ENCODE measurements at regions not wholly inside any gene's neighbourhood (a gene's known extent, or its start where the extent isn't known, plus 50 kb on each side); places are given as distances from the start of the nearest gene placed in this dataset.
"Not testable (repeated sequence)": the region's sequence is repeated elsewhere in the genome, so short reads cannot be mapped to it uniquely, and the experiment has no call there.

- no peak for DNase-seq
Measured at GRCh38 chr2:217008794-217009193, 148.9 kb upstream of the TNP1 start.

GRCh38 chr2:217006217-217006616 lies 146.4 kb upstream of the TNP1 start:
- DNase-seq = no peak

- no peak for DNase-seq
Measured at GRCh38 chr2:217004656-217005055, 144.8 kb upstream of the TNP1 start.

GRCh38 chr2:217001740-217002139 lies 141.9 kb upstream of the TNP1 start:
- DNase-seq = no peak

GRCh38 chr2:217000406-217000805 lies 140.5 kb upstream of the TNP1 start:
- DNase-seq = no peak

GRCh38 chr2:216996279-216996845 lies 136.5 kb upstream of the TNP1 start:
- no peak for DNase-seq

GRCh38 chr2:216994353-216994854 lies 134.5 kb upstream of the TNP1 start:
- DNase-seq = no peak

GRCh38 chr2:216992056-216992675 lies 132.3 kb upstream of the TNP1 start:
- DNase-seq = no peak

- DNase-seq = no peak
Measured at GRCh38 chr2:216991563-216991962, 131.7 kb upstream of the TNP1 start.

GRCh38 chr2:216989340-216990129 lies 129.7 kb upstream of the TNP1 start:
- DNase-seq = no peak

- DNase-seq = no peak
Measured at GRCh38 chr2:216987252-216987821, 127.5 kb upstream of the TNP1 start.

- peak; percentile 49 for DNase-seq
Measured at GRCh38 chr2:216985658-216986141, 125.8 kb upstream of the TNP1 start.

GRCh38 chr2:216984937-216985336 lies 125.1 kb upstream of the TNP1 start:
- no peak for DNase-seq

GRCh38 chr2:216981951-216982350 lies 122.1 kb upstream of the TNP1 start:
- DNase-seq = not testable (repeated sequence)

- not testable (repeated sequence) for DNase-seq
Measured at GRCh38 chr2:216980510-216980909, 120.6 kb upstream of the TNP1 start.

- no peak for DNase-seq
Measured at GRCh38 chr2:216974321-216975302, 114.7 kb upstream of the TNP1 start.

GRCh38 chr2:216971593-216971992 lies 111.7 kb upstream of the TNP1 start:
- no peak for DNase-seq

- no peak for DNase-seq
Measured at GRCh38 chr2:216970359-216970915, 110.6 kb upstream of the TNP1 start.

GRCh38 chr2:216967889-216968288 lies 108.0 kb upstream of the TNP1 start:
- no peak for DNase-seq

- DNase-seq = no peak
Measured at GRCh38 chr2:216960671-216961268, 100.9 kb upstream of the TNP1 start.

GRCh38 chr2:216959433-216959832 lies 99.6 kb upstream of the TNP1 start:
- DNase-seq = no peak
